RPMI7951 (cell line): ENCODE measurements at regions not wholly inside any gene's neighbourhood (a gene's known extent, or its start where the extent isn't known, plus 50 kb on each side); places are given as distances from the start of the nearest gene placed in this dataset.
A peak's percentile ranks its signal among the peaks of the same experiment; 100 is the strongest.

Experiments
- DNase-seq: peaks from one replicate; pipeline ENCODE4 v3.0.0-alpha.2; 2012; ENCODE audit warnings: low read depth

DNA sequence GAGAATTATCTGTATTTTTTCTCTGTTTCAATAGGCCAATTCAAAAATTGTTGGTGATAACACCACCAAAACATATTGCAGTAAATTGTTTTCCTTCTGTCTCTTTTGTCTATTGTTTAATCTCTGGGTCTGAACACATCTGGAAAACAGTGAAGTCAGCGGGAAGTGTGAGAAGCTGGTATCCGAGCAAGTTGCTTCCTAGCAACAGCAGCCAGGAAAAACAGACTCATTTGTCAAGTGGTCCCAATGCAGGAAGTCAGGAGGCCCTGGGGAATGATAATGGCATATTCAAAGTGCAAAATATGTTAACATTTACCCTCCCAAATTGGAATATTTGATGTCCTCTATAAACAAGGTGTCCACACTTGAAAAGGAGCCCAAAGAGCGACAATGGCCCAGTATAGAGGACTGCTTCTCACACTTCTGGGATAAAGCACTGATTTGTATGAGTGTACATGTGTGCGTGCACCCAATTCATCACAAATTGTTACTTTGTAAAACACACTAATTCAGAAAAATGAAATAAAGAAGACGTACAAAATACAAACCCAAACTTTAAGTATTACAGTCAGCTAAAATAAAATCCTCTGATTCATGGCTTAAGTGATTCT is 515.0 kb downstream of the TBC1D4 start:
- DNase-seq = no peak

GRCh38 chr13:74966275-74966674 is 515.7 kb downstream of the TBC1D4 start:
- DNase-seq = no peak

DNA sequence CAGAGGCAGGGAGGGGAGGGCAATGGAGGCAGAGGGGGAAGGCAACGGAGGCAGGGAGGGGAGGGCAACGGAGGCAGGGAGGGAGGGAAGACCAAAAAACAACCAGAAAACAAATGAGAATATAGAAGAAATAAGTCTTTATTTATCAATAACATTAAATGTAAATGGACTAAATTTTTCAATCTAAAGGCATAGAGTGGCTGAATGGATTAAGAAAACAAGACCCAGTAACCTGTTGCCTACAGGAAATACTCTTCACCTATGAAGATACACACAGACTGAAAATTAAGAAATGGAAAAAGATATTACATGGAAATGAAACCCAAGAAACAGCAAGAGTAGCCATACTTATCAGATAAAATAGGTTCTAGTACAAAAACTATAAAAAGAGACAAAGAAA is 536.3 kb downstream of the TBC1D4 start:
- no peak for DNase-seq

DNA sequence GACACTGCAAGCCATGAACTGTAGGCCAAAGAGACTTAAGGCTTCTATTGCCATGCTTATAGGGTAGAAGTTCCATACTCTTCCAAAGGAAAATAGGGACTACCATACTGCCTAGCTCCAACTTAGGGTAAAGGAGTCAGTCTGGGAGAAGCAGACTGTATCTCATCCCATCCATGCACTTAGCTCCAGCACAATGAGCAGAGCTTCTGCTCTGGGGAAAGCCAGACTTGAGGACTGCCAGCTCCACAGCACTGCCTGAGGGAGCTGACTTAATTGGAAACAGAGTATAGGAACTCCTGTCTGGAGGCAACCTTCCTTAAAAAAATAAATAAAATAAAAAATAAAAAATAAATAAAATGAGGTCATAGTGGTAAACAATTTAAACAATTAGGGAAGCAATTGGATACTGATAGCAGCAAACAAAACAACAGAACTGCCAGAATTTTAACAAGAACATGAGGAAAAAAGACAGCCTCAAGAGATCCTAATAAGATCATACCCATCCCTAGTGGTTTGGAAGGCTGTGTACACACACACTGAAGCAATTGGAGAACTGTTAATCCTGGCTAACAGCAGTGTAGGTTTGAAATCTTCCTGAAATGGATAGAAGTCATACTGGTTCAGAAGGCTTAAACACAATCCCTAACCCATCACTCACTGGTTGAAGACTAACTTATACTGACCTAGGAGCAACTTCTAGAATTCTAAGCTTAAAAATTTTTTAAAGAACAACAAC is 550.1 kb downstream of the TBC1D4 start:
- no peak for DNase-seq

- peak; percentile 4 for DNase-seq
Observed at GRCh38 chr13:74930402-74931165, 551.4 kb downstream of the TBC1D4 start.

DNA sequence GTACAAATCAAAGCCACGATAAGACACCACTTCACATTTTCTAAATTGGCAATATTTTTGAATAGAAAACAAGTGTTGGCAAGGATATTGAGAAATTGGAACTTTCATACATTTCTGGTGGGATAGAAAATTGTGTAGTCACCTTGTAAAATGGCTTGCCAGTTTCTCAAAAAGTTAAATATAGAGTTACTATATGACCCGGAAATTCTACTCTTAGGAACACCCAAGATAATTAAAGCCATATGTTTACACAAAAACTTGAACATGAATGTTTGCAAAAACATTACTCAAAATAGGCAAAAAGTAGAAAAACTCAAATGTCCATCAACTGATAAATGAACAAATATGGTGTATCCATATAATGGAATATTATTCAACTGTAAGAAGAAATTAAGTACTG is 552.5 kb downstream of the TBC1D4 start:
- no peak for DNase-seq

GRCh38 chr13:74927823-74928222 is 554.1 kb downstream of the TBC1D4 start:
- no peak for DNase-seq

GRCh38 chr13:74922963-74923362 is 559.0 kb downstream of the TBC1D4 start:
- DNase-seq = no peak

GRCh38 chr13:74921326-74921725 is 560.6 kb downstream of the TBC1D4 start:
- no peak for DNase-seq

GRCh38 chr13:74920920-74921319 is 561.0 kb downstream of the TBC1D4 start:
- DNase-seq = peak; percentile 3

GRCh38 chr13:74920361-74920760 is 561.6 kb downstream of the TBC1D4 start:
- DNase-seq = no peak

DNA sequence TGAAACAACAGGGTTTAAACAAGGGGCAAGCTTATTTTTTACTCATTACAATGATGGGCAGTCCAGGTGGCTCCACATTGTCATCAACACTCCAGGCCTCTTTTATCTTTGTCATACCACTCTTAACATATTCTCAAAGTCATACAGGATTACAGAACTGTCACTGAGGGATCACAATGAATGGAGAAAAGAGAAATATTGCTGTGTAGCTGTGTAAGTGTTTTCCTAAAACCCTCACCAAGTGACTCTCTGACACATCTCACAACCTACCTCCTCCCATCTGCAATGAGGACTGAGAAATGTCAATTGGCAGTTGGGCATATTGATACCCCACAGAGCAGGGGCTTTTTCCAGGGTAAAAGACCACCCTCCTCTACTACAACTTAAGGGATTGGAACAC is 562.1 kb downstream of the TBC1D4 start:
- DNase-seq = no peak

DNA sequence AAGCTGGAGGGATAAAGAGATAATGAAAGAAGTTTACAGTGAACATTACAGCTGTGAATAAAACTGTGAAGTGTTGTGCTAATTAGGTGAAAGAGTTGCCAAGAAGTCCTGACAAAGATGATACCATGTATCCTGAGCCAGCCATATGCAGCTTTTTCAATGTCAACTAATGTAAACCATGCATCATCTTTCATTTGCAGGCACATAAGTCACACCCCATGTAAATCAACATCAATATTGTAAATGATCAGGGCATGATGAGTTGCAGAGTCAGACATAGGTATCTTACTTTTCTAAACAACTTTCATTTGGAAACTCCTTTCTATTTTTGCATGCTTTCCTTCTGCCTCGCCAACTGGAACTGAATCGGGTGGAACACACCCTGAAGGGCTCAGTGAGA is 569.1 kb downstream of the TBC1D4 start:
- no peak for DNase-seq

- no peak for DNase-seq
Observed at GRCh38 chr13:74910415-74910814, 571.6 kb downstream of the TBC1D4 start.

GRCh38 chr13:74907788-74908187 is 574.2 kb downstream of the TBC1D4 start:
- no peak for DNase-seq

DNA sequence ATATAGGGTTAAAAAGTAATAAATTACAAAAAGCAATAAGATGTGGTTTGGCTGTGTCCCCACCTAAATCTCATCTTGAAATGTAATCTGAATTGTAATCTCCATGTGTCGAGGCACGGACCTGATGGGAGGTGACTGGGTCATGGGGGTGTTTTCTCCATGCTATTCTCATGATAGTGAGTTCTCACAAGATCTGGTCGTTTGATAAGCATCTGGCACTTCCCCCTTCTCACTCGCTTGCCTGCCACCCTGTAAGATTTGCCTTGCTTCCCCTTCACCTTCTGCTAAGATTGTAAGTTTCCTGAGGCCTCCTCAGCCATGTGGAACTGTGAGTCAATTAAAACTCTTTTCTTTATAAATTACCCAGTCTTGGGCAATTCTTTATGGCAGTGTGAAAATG is 577.4 kb downstream of the TBC1D4 start:
- no peak for DNase-seq

DNA sequence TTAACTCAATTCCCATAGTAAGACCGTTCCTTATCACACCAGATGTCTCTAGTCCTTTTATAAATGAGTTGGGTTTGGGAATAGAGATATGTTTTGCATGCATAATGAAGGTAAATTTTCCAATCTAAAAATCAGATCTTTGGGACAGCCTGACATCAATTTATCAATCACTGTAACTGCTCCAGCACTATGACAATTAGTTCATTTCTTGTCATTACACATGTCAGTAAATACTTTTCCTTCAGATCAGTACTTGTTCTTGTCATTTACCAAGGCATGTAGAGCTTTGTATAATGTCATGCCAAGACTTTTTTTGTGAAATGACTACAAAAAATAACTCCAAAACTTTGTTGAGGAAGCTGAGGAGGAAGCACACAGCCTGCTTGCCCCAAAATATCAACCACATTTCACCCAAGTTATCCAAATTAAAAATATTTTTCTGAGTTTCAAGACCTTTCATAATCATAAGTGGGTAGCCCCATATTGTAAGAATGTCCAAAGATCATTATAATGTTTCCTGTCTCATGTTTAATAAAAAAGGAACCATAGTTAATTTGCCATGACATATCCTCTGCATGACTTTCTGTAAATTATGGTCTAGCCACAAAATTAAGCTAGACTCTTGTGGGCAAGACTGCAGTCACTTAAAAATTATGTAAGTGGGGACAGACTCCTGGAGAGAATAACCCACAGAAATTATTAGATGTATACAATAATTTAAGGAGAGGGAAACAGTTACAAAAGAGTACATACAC is 586.8 kb downstream of the TBC1D4 start:
- no peak for DNase-seq

DNA sequence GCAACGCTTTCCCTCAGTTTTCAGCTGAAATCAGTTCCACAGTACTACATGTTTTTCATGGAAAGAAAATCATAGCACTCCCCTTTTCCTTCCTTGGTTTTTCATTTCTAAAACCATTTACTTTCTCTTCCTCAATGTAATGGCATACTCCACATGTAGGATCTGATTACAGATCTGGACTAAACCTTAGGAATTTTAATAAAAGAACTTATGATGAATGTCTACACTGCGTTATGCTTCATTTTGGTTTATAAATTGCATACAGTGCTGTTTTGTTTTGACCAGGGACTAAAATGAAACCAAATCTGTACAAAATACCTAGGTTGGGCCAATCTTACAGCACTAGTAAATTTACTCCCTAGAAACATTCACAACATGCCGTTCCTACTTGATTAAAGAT is 589.9 kb downstream of the TBC1D4 start:
- DNase-seq = no peak

- DNase-seq = peak; percentile 6
Observed at GRCh38 chr13:74891610-74892009, 590.4 kb downstream of the TBC1D4 start.

- no peak for DNase-seq
Observed at GRCh38 chr13:74889321-74889720, 592.6 kb downstream of the TBC1D4 start.

- DNase-seq = no peak
Observed at GRCh38 chr13:74886502-74886901, 595.5 kb downstream of the TBC1D4 start.

GRCh38 chr13:74883834-74884233 is 598.1 kb downstream of the TBC1D4 start:
- no peak for DNase-seq
